OCI-LY7 (cell line): ENCODE measurements at regions not wholly inside any gene's neighbourhood (a gene's known extent, or its start where the extent isn't known, plus 50 kb on each side); places are given as distances from the start of the nearest gene placed in this dataset.

ENCODE experiments used
- BruUV-seq: library from RNA; stranded (reverse); fragments of 400-500 nt; replicated peaks from 2 replicates; lab custom pipeline; 2021; lab: Mats Ljungman, UMichigan
- CTCF ChIA-PET: fragments of 300-600 bp; sonication (Branson Sonifier 250); formaldehyde crosslinking; loops from one replicate; lab custom pipeline; 2022; ENCODE audit warnings: antibody characterized with exemption; ENCODE audit not compliant: unreplicated experiment; lab: Charles Lee
- POLR2A ChIA-PET: fragments of 300-600 bp; sonication (Branson Sonifier 250); formaldehyde crosslinking; loops from one replicate; lab custom pipeline; 2022; ENCODE audit warnings: antibody characterized with exemption; lab: Charles Lee
- DNase-seq: peaks from one replicate; pipeline ENCODE4 v3.0.0-alpha.2; 2015; ENCODE audit warnings: low spot score
- H2AFZ ChIP-seq: fragments of 200-600 bp; sonication (generic), shearing (Covaris generic); 2 replicates; pipeline ENCODE4 v1.6.1; 2014; ENCODE audit warnings: mild to moderate bottlenecking, antibody characterized with exemption, low read length, moderate library complexity
- H3K27ac ChIP-seq: fragments of 200-600 bp; sonication (generic); 2 replicates; pipeline ENCODE4 v1.5.1; 2014; ENCODE audit warnings: mixed run types, low read depth, mild to moderate bottlenecking, moderate library complexity, low read length, inconsistent platforms; ENCODE audit not compliant: poor library complexity, severe bottlenecking
- H3K36me3 ChIP-seq: fragments of 200-600 bp; sonication (generic); 2 replicates; pipeline ENCODE4 v1.6.1; 2014; ENCODE audit warnings: mild to moderate bottlenecking, antibody characterized with exemption, low read length, moderate library complexity, mixed read lengths; ENCODE audit not compliant: insufficient read depth
- H3K4me1 ChIP-seq: fragments of 200-600 bp; sonication (generic); 2 replicates; pipeline ENCODE4 v1.5.1; 2014; ENCODE audit warnings: mild to moderate bottlenecking, low read length; ENCODE audit not compliant: insufficient read depth, poor library complexity, severe bottlenecking
- H3K4me2 ChIP-seq: fragments of 200-600 bp; sonication (generic); 2 replicates; pipeline ENCODE4 v1.6.1; 2014; ENCODE audit warnings: mild to moderate bottlenecking, low read length
- H3K4me3 ChIP-seq: fragments of 200-600 bp; sonication (generic); 2 replicates; pipeline ENCODE4 v1.5.1; 2014; ENCODE audit warnings: mild to moderate bottlenecking, low read depth, low read length; ENCODE audit not compliant: poor library complexity, severe bottlenecking
- H3K79me2 ChIP-seq: fragments of 200-600 bp; sonication (generic); 2 replicates; pipeline ENCODE4 v1.6.1; 2016; ENCODE audit warnings: low read depth, mild to moderate bottlenecking, low read length, moderate library complexity, mixed read lengths; ENCODE audit not compliant: insufficient read depth
- H3K9me2 ChIP-seq: fragments of 200-600 bp; sonication (generic); 2 replicates; pipeline ENCODE4 v1.6.1; 2016; ENCODE audit warnings: mild to moderate bottlenecking, low read length, mixed read lengths; ENCODE audit not compliant: insufficient read depth
- H3K9me3 ChIP-seq: fragments of 200-600 bp; sonication (generic); 2 replicates; pipeline ENCODE4 v1.6.1; 2014; ENCODE audit warnings: mild to moderate bottlenecking, mixed run types, low read length, mixed read lengths
- H4K20me1 ChIP-seq: fragments of 200-600 bp; sonication (generic); 2 replicates; pipeline ENCODE4 v1.6.1; 2014; ENCODE audit warnings: mild to moderate bottlenecking, antibody characterized with exemption, low read length, moderate library complexity, mixed read lengths; ENCODE audit not compliant: insufficient read depth
- CTCF ChIP-seq: fragments of 200-600 bp; sonication (generic); conservative IDR thresholded peaks from 2 replicates; pipeline ENCODE4 v1.5.1; 2014; ENCODE audit warnings: mild to moderate bottlenecking, antibody characterized with exemption, low read length, moderate library complexity, mixed read lengths
- EZH2phosphoT487 ChIP-seq: fragments of 200-600 bp; sonication (generic); IDR thresholded peaks from 2 replicates; pipeline ENCODE4 v1.6.1; 2018; ENCODE audit warnings: low read depth, borderline replicate concordance, mild to moderate bottlenecking, mixed run types, antibody characterized with exemption, low read length, moderate library complexity, mixed read lengths
- intact Hi-C: fragments of 100-400 bp; cut with micrococcal nuclease; formaldehyde crosslinking; loops from one replicate; pipeline ENCODE4 v1.10.0; 2022; ENCODE audit not compliant: unreplicated experiment

GRCh38 chr2:49772299-49772970, 618.1 kb upstream of the FSHR start:
- intact Hi-C loops, result no loop called here
- H3K4me1 ChIP-seq, result no peaks in the 10 kb centered on the region
- no peak for DNase-seq
- H3K79me2 ChIP-seq, result no peaks in the 10 kb centered on the region
- POLR2A ChIA-PET, result no interaction called here
- H3K36me3 ChIP-seq, result no peaks in the 10 kb centered on the region
- H2AFZ ChIP-seq, result no peak overlapping the region
- BruUV-seq, result no TSS peak
- no peak for TF ChIP-seq EZH2phosphoT487
- TF ChIP-seq CTCF, result no peak
- no peak overlapping the region for H3K4me2 ChIP-seq
- H3K4me3 ChIP-seq, result no peak overlapping the region
- no peaks in the 10 kb centered on the region for H3K9me3 ChIP-seq
- no peaks in the 10 kb centered on the region for H4K20me1 ChIP-seq
- H3K9me2 ChIP-seq, result no peaks in the 10 kb centered on the region
- CTCF ChIA-PET, result interaction anchor here (0.6 kb wide), 1 partner anchor 539 kb away, joined by 3 read pairs; no protein-coding TSS in a partner anchor
- no peak overlapping the region for H3K27ac ChIP-seq

GRCh38 chr2:49770919-49771318, 616.6 kb upstream of the FSHR start:
- POLR2A ChIA-PET, result no interaction called here

More at GRCh38 chr2:49770919-49771318, 616.6 kb upstream of the FSHR start:
- Histone ChIP-seq H2AFZ (no peak overlapping the region), H3K27ac (no peak overlapping the region), H3K4me3 (no peak overlapping the region), H3K4me1 (no peaks in the 10 kb centered on the region), H3K9me2 (no peaks in the 10 kb centered on the region), H4K20me1 (no peaks in the 10 kb centered on the region), H3K9me3 (no peaks in the 10 kb centered on the region), H3K4me2 (no peak overlapping the region), H3K79me2 (no peaks in the 10 kb centered on the region), H3K36me3 (no peaks in the 10 kb centered on the region)
- intact Hi-C loops, result no loop called here
- BruUV-seq, result no TSS peak
- no peak for DNase-seq
- CTCF ChIA-PET, result no interaction called here
- 0 out of 2 replicates have a peak, but pooled peaks have one; percentile 13 for TF ChIP-seq CTCF
- TF ChIP-seq EZH2phosphoT487, result no peak
